Erythroblast (primary cell): ENCODE measurements at regions not wholly inside any gene's neighbourhood (a gene's known extent, or its start where the extent isn't known, plus 50 kb on each side); places are given as distances from the start of the nearest gene placed in this dataset.

ENCODE experiments used
- DNase-seq, 2 experiments: peaks; one replicate each; lab custom pipeline; 2025; lab: John Stamatoyannopoulos, UW
- GATA1 ChIP-seq: IDR thresholded peaks from 2 replicates; pipeline ENCODE4 v1.6.1; 2011; ENCODE audit warnings: low read depth, mild to moderate bottlenecking, control low read depth, low read length, moderate library complexity
- POLR2A ChIP-seq: IDR thresholded peaks from 2 replicates; pipeline ENCODE4 v1.6.1; 2011; ENCODE audit warnings: mild to moderate bottlenecking, low read length

DNA sequence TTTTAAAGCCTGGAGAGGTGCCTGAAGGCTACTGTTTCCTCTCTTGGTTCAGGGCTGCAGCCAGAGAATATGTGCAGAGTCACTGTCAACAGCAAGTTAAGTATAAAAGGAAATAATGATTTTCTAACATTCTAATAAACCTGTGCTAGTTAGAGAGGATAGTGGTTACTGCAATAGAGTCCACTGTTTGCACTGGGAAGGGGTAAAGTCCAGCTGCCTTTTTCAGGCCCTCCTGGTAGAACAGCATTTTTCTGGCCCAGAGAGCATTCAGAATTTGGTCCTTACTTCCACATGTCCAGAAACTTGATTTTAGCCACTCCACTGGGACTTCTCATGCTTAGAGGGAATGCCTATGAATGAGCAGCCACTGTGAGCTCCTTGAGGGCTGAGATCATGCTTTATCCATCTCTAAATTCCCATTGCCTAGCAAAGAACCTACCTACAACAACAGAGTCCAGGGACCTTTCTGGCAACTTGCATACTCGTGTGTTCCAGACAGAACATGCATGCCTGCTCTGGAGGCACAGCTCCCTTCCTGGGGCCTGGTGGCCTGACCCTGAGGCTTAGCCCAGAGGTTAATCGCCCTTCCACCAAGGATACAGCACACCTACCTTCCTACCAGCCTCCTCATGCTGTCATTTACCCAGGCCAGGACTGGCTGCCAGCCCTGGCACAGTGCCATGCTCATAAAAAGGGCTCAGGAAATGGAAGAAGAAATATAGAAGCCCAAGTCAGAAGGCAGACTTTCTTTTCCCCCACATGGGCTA, 50.3 kb upstream of the ATP13A3 start:
- peak; percentile 27 to 43 for DNase-seq
- TF ChIP-seq POLR2A (no peak), GATA1 (no peak)
